Neutrophil (primary cell): ENCODE measurements at regions not wholly inside any gene's neighbourhood (a gene's known extent, or its start where the extent isn't known, plus 50 kb on each side); places are given as distances from the start of the nearest gene placed in this dataset.
"Not testable (repeated sequence)": the region's sequence is repeated elsewhere in the genome, so short reads cannot be mapped to it uniquely, and the experiment has no call there.

Experiments
- H3K27ac ChIP-seq: fragments of 200-600 bp; sonication (generic); 2 replicates; pipeline ENCODE4 v1.5.1; 2016; ENCODE audit warnings: mild to moderate bottlenecking, moderate library complexity
- H3K27me3 ChIP-seq: fragments of 200-600 bp; sonication (generic); 2 replicates; pipeline ENCODE4 v1.6.0; 2016; ENCODE audit warnings: mild to moderate bottlenecking
- H3K36me3 ChIP-seq: fragments of 200-600 bp; sonication (generic); 2 replicates; pipeline ENCODE4 v1.5.1; 2017
- H3K4me1 ChIP-seq, 2 experiments: fragments of 200-600 bp in 1 of 2; sonication (generic) in 1 of 2; 1 replicate in 1 of 2; 2 replicates in 1 of 2; pipeline versions ENCODE4 v1.5.1 to v1.6.1; 2013 to 2016; ENCODE audit warnings: low read depth in 1 of 2, low read length in 1 of 2, mild to moderate bottlenecking in 1 of 2, moderate library complexity in 1 of 2; ENCODE audit not compliant: control insufficient read depth in 1 of 2, insufficient read depth in 1 of 2
- H3K4me3 ChIP-seq, 2 experiments: fragments of 200-600 bp in 1 of 2; sonication (generic) in 1 of 2; 1 replicate in 1 of 2; 2 replicates in 1 of 2; pipeline ENCODE4 v1.5.1; 2013 to 2016; ENCODE audit warnings: low read depth in 1 of 2, low read length in 1 of 2, mild to moderate bottlenecking in 1 of 2, moderate library complexity in 1 of 2
- H3K9me3 ChIP-seq: fragments of 200-600 bp; sonication (generic); 2 replicates; pipeline ENCODE4 v1.5.1; 2016
- CTCF ChIP-seq: fragments of 200-600 bp; sonication (generic); IDR thresholded peaks from 2 replicates; pipeline ENCODE4 v1.5.1; 2016; ENCODE audit warnings: antibody characterized with exemption

- no peaks in the 10 kb centered on the region for H3K36me3 ChIP-seq
- H3K9me3 ChIP-seq = no peaks in the 10 kb centered on the region
- H3K27ac ChIP-seq = no peak overlapping the region
- H3K4me3 ChIP-seq = no peak overlapping the region
- no peaks in the 10 kb centered on the region for H3K4me1 ChIP-seq
- H3K27me3 ChIP-seq = no peaks in the 10 kb centered on the region
- TF ChIP-seq CTCF = no peak
Measured at GRCh38 chr6:144624716-144625115, 339.6 kb downstream of the UTRN start.

- no peak overlapping the region for H3K4me3 ChIP-seq
- no peaks in the 10 kb centered on the region for H3K36me3 ChIP-seq
- H3K4me1 ChIP-seq = no peaks in the 10 kb centered on the region
- TF ChIP-seq CTCF = no peak
- H3K27ac ChIP-seq = no peak overlapping the region
- no peaks in the 10 kb centered on the region for H3K27me3 ChIP-seq
- H3K9me3 ChIP-seq = no peaks in the 10 kb centered on the region
Measured at GRCh38 chr6:144630857-144631256, 345.7 kb downstream of the UTRN start.

GRCh38 chr6:144632266-144632665 lies 347.1 kb downstream of the UTRN start:
- H3K27me3 ChIP-seq = no peaks in the 10 kb centered on the region
- peaks cover 5 to 6% of the 10 kb centered on the region in 2 experiments for H3K4me1 ChIP-seq
- no peaks in the 10 kb centered on the region for H3K9me3 ChIP-seq
- H3K36me3 ChIP-seq = no peaks in the 10 kb centered on the region
- no peak for TF ChIP-seq CTCF
- no peak overlapping the region for H3K4me3 ChIP-seq
- H3K27ac ChIP-seq = no peak overlapping the region

GRCh38 chr6:144633886-144634285 lies 348.8 kb downstream of the UTRN start:
- Histone ChIP-seq H3K27ac (no peak overlapping the region), H3K27me3 (no peaks in the 10 kb centered on the region), H3K36me3 (no peaks in the 10 kb centered on the region), H3K4me1 (peaks cover 14 to 21% of the 10 kb centered on the region in 2 experiments), H3K4me3 (no peak overlapping the region), H3K9me3 (no peaks in the 10 kb centered on the region)
- no peak for TF ChIP-seq CTCF

GRCh38 chr6:144634371-144634770 lies 349.2 kb downstream of the UTRN start:
- Histone ChIP-seq H3K4me3 (no peak overlapping the region), H3K4me1 (peaks cover 14 to 21% of the 10 kb centered on the region in 2 experiments), H3K27ac (no peak overlapping the region), H3K27me3 (no peaks in the 10 kb centered on the region), H3K36me3 (no peaks in the 10 kb centered on the region), H3K9me3 (no peaks in the 10 kb centered on the region)
- TF ChIP-seq CTCF = no peak

- H3K4me3 ChIP-seq = no peak overlapping the region
- no peak for TF ChIP-seq CTCF
- no peaks in the 10 kb centered on the region for H3K27me3 ChIP-seq
- H3K27ac ChIP-seq = no peak overlapping the region
- peaks cover 14 to 21% of the 10 kb centered on the region in 2 experiments for H3K4me1 ChIP-seq
- no peaks in the 10 kb centered on the region for H3K9me3 ChIP-seq
- no peaks in the 10 kb centered on the region for H3K36me3 ChIP-seq
Measured at GRCh38 chr6:144635051-144635450, 349.9 kb downstream of the UTRN start.

- H3K36me3 ChIP-seq, H3K4me3 ChIP-seq, H3K27ac ChIP-seq, H3K9me3 ChIP-seq, H3K27me3 ChIP-seq: not testable (repeated sequence)
- peaks cover 14 to 21% of the 10 kb centered on the region in 2 experiments for H3K4me1 ChIP-seq
Measured at GRCh38 chr6:144636025-144636424, 350.9 kb downstream of the UTRN start.
